ENCODE measurements at regions not wholly inside any gene's neighbourhood (a gene's known extent, or its start where the extent isn't known, plus 50 kb on each side); places are given as distances from the start of the nearest gene placed in this dataset.

- no peaks in the 10 kb centered on the region for H3K9me3 ChIP-seq
- no peak overlapping the region for H3K27ac ChIP-seq
- intact Hi-C loops (cut with DNase I; ENCODE audit: low total_unique reads), result no loop called here
- DNase-seq, result no peak
- no peaks in the 10 kb centered on the region for H3K36me3 ChIP-seq
- H3K4me1 ChIP-seq, result no peaks in the 10 kb centered on the region
- H3K4me3 ChIP-seq, result no peak overlapping the region
- TF ChIP-seq POLR2A (IDR thresholded peaks at IDR 0.05), result no peak
- TF ChIP-seq CTCF (IDR thresholded peaks at IDR 0.05), result no peak
- no peaks in the 10 kb centered on the region for H3K27me3 ChIP-seq
Observed at GRCh38 chr10:130871406-130871805, 440.1 kb downstream of the TCERG1L start.

- Histone ChIP-seq H3K36me3 (no peaks in the 10 kb centered on the region), H3K27ac (no peak overlapping the region), H3K27me3 (no peaks in the 10 kb centered on the region), H3K9me3 (no peaks in the 10 kb centered on the region), H3K4me1 (no peaks in the 10 kb centered on the region), H3K4me3 (no peak overlapping the region)
- TF ChIP-seq POLR2A (IDR thresholded peaks at IDR 0.05) (no peak), CTCF (IDR thresholded peaks at IDR 0.05) (no peak)
- DNase-seq, result no peak
- intact Hi-C loops (cut with DNase I; ENCODE audit: low total_unique reads), result no loop called here
Observed at GRCh38 chr10:130873636-130874035, 437.9 kb downstream of the TCERG1L start.

- no peak overlapping the region for H3K27ac ChIP-seq
- no peaks in the 10 kb centered on the region for H3K4me1 ChIP-seq
- no peak overlapping the region for H3K4me3 ChIP-seq
- no peak for TF ChIP-seq POLR2A (IDR thresholded peaks at IDR 0.05)
- no peak for TF ChIP-seq CTCF (IDR thresholded peaks at IDR 0.05)
- intact Hi-C loops (cut with DNase I; ENCODE audit: low total_unique reads), result no loop called here
- H3K27me3 ChIP-seq, result no peaks in the 10 kb centered on the region
- no peak for DNase-seq
- H3K9me3 ChIP-seq, result no peaks in the 10 kb centered on the region
- H3K36me3 ChIP-seq, result no peaks in the 10 kb centered on the region
Observed at GRCh38 chr10:130875116-130875515, 436.4 kb downstream of the TCERG1L start.

- Histone ChIP-seq H3K4me3 (no peak overlapping the region), H3K9me3 (no peaks in the 10 kb centered on the region), H3K27ac (no peak overlapping the region), H3K4me1 (no peaks in the 10 kb centered on the region), H3K27me3 (no peaks in the 10 kb centered on the region), H3K36me3 (no peaks in the 10 kb centered on the region)
- no peak for DNase-seq
- no peak for TF ChIP-seq CTCF (IDR thresholded peaks at IDR 0.05)
- TF ChIP-seq POLR2A (IDR thresholded peaks at IDR 0.05), result no peak
- intact Hi-C loops (cut with DNase I; ENCODE audit: low total_unique reads), result no loop called here
Observed at GRCh38 chr10:130875897-130876472, 435.5 kb downstream of the TCERG1L start.

- intact Hi-C loops (cut with DNase I; ENCODE audit: low total_unique reads), result no loop called here
- no peaks in the 10 kb centered on the region for H3K9me3 ChIP-seq
- H3K27ac ChIP-seq, result no peak overlapping the region
- TF ChIP-seq POLR2A (IDR thresholded peaks at IDR 0.05), result no peak
- TF ChIP-seq CTCF (IDR thresholded peaks at IDR 0.05), result no peak
- DNase-seq, result no peak
- no peak overlapping the region for H3K4me3 ChIP-seq
- H3K4me1 ChIP-seq, result no peaks in the 10 kb centered on the region
- no peaks in the 10 kb centered on the region for H3K27me3 ChIP-seq
- no peaks in the 10 kb centered on the region for H3K36me3 ChIP-seq
Observed at GRCh38 chr10:130877126-130877525, 434.4 kb downstream of the TCERG1L start.
